GM23338 (cell line): ENCODE measurements at regions not wholly inside any gene's neighbourhood (a gene's known extent, or its start where the extent isn't known, plus 50 kb on each side); places are given as distances from the start of the nearest gene placed in this dataset.

Experiments used
- ATAC-seq: fragments of 200-7000 bp; cut with Tn5 transposase; 3 replicates; pipeline ENCODE4 v1.9.1; 2020
- DNase-seq: peaks from one replicate; pipeline ENCODE4 v3.0.0-alpha.2; 2015; ENCODE audit warnings: low spot score
- H2AFZ ChIP-seq: fragments of 200-600 bp; sonication (generic); 2 replicates; pipeline ENCODE4 v1.8.0; 2016; ENCODE audit warnings: antibody characterized with exemption, mild to moderate bottlenecking, moderate library complexity
- H3F3A ChIP-seq: fragments of 200-600 bp; sonication (generic); replicated peaks from 2 replicates; pipeline ENCODE4 v1.8.0; 2017; ENCODE audit warnings: antibody characterized with exemption, mixed run types, low read depth
- H3K27ac ChIP-seq: fragments of 200-600 bp; sonication (generic); 2 replicates; pipeline ENCODE4 v1.6.1; 2016; ENCODE audit warnings: low read depth
- H3K27me3 ChIP-seq: fragments of 200-600 bp; sonication (generic); 2 replicates; pipeline ENCODE4 v1.8.0; 2016; ENCODE audit warnings: mild to moderate bottlenecking, mixed run types, moderate library complexity; ENCODE audit not compliant: insufficient read depth
- H3K36me3 ChIP-seq: fragments of 200-600 bp; sonication (generic); 2 replicates; pipeline ENCODE4 v1.8.0; 2016; ENCODE audit warnings: mild to moderate bottlenecking; ENCODE audit not compliant: insufficient read depth
- H3K4me1 ChIP-seq: fragments of 200-600 bp; sonication (generic); 2 replicates; pipeline ENCODE4 v1.8.0; 2016; ENCODE audit warnings: mild to moderate bottlenecking, moderate library complexity; ENCODE audit not compliant: insufficient read depth
- H3K4me2 ChIP-seq: fragments of 200-600 bp; sonication (generic); 2 replicates; pipeline ENCODE4 v1.7.1; 2017; ENCODE audit warnings: mixed run types
- H3K4me3 ChIP-seq: fragments of 200-600 bp; sonication (generic); 2 replicates; pipeline ENCODE4 v1.6.1; 2016; ENCODE audit warnings: mixed run types
- H3K79me2 ChIP-seq: fragments of 200-600 bp; sonication (generic); replicated peaks from 2 replicates; pipeline ENCODE4 v1.8.0; 2017; ENCODE audit warnings: mild to moderate bottlenecking; ENCODE audit not compliant: insufficient read depth
- H3K9me2 ChIP-seq: fragments of 200-600 bp; sonication (generic); 2 replicates; pipeline ENCODE4 v1.8.0; 2017; ENCODE audit not compliant: insufficient read depth
- H4K20me1 ChIP-seq: fragments of 200-600 bp; sonication (generic); replicated peaks from 2 replicates; pipeline ENCODE4 v1.8.0; 2017; ENCODE audit warnings: mild to moderate bottlenecking; ENCODE audit not compliant: insufficient read depth
- H3K27ac Mint-ChIP-seq: 2 replicates; pipeline ENCODE4 v1.8.0; 2020; ENCODE audit warnings: inconsistent platforms, mild to moderate bottlenecking, moderate library complexity, mixed read lengths
- H3K27me3 Mint-ChIP-seq: 3 replicates; pipeline ENCODE4 v1.8.0; 2022; ENCODE audit warnings: low read depth, mild to moderate bottlenecking, moderate library complexity, mixed read lengths, inconsistent platforms; ENCODE audit not compliant: insufficient read depth, poor library complexity
- H3K36me3 Mint-ChIP-seq: 3 replicates; pipeline ENCODE4 v1.8.0; 2021; ENCODE audit warnings: low read depth, mild to moderate bottlenecking, inconsistent platforms, moderate library complexity, mixed read lengths
- H3K4me1 Mint-ChIP-seq: 3 replicates; pipeline ENCODE4 v1.8.0; 2020; ENCODE audit warnings: mild to moderate bottlenecking, inconsistent platforms, mixed read lengths
- H3K4me3 Mint-ChIP-seq: 3 replicates; pipeline ENCODE4 v1.8.0; 2021; ENCODE audit warnings: moderate library complexity, mild to moderate bottlenecking, inconsistent platforms, mixed read lengths
- H3K9me3 Mint-ChIP-seq: 3 replicates; pipeline ENCODE4 v1.8.0; 2020; ENCODE audit warnings: moderate library complexity, mild to moderate bottlenecking, inconsistent platforms, mixed read lengths
- EZH2 ChIP-seq: fragments of 200-600 bp; sonication (generic); IDR thresholded peaks from one replicate; pipeline ENCODE4 v1.8.0; 2017; ENCODE audit warnings: antibody characterized with exemption, mild to moderate bottlenecking, low read depth; ENCODE audit not compliant: unreplicated experiment
- JUNB ChIP-seq: IDR thresholded peaks from one replicate; pipeline ENCODE4 v1.6.1; 2016; ENCODE audit warnings: antibody characterized with exemption; ENCODE audit not compliant: unreplicated experiment
- NANOG ChIP-seq: IDR thresholded peaks from 2 replicates; pipeline ENCODE4 v1.6.1; 2016; ENCODE audit warnings: antibody characterized with exemption, borderline replicate concordance
- REST ChIP-seq: IDR thresholded peaks from one replicate; pipeline ENCODE4 v1.6.1; 2018; ENCODE audit warnings: antibody characterized with exemption; ENCODE audit not compliant: unreplicated experiment
- STAT1 ChIP-seq: IDR thresholded peaks from one replicate; pipeline ENCODE4 v1.6.1; 2016; ENCODE audit warnings: antibody characterized with exemption; ENCODE audit not compliant: unreplicated experiment
- ZNF114 ChIP-seq: fragments of 250-450 bp; sonication (Bioruptor Pico); IDR thresholded peaks from 2 replicates; pipeline ENCODE4 v1.5.0; 2020; ENCODE audit warnings: mild to moderate bottlenecking, moderate library complexity
- ZNF331 ChIP-seq: fragments of 250-450 bp; sonication (Bioruptor Pico); IDR thresholded peaks from 2 replicates; pipeline ENCODE4 v1.5.0; 2020; ENCODE audit warnings: low read depth, mild to moderate bottlenecking, moderate library complexity
- TF ChIP-seq, protein P1 (sequence below): IDR thresholded peaks from 2 replicates; pipeline ENCODE4 v1.6.1; 2016; ENCODE audit warnings: antibody characterized with exemption
- TF ChIP-seq, protein P2 (sequence below): fragments of 250-450 bp; sonication (Bioruptor Pico); IDR thresholded peaks from 2 replicates; pipeline ENCODE4 v1.5.0; 2020; ENCODE audit warnings: mild to moderate bottlenecking, moderate library complexity

- H3K27me3 ChIP-seq: no peaks in the 10 kb centered on the region
- TF ChIP-seq STAT1 (no peak), ZNF331 (CRISPR knock-in tag) (no peak), ZNF114 (CRISPR knock-in tag) (no peak), REST (no peak)
- no peak overlapping the region for H3K27ac Mint-ChIP-seq
- no peak overlapping the region for H3K4me2 ChIP-seq
- H3K4me3 Mint-ChIP-seq: no peak overlapping the region
- no peak overlapping the region for H3K27ac ChIP-seq
- H3K36me3 ChIP-seq: no peaks in the 10 kb centered on the region
- H3K4me1 Mint-ChIP-seq: peaks cover 11% of the 10 kb centered on the region; the same call in 1 of the 3 replicates
- no peaks in the 10 kb centered on the region for H4K20me1 ChIP-seq
- peaks cover 2% of the 10 kb centered on the region for H3K27me3 Mint-ChIP-seq
- H3K36me3 Mint-ChIP-seq: no peaks in the 10 kb centered on the region
- no peak overlapping the region for H3K4me3 ChIP-seq
- DNase-seq (no peak), ATAC-seq (no peak)
- no peak overlapping the region for H2AFZ ChIP-seq
- H3K4me1 ChIP-seq: no peaks in the 10 kb centered on the region
- no peaks in the 10 kb centered on the region for H3K9me3 Mint-ChIP-seq
- H3K79me2 ChIP-seq: no peaks in the 10 kb centered on the region
- no peaks in the 10 kb centered on the region for H3F3A ChIP-seq
- peaks cover 12% of the 10 kb centered on the region for H3K9me2 ChIP-seq
These were observed 257.8 kb downstream of the SEC61B start for GRCh38 chr9:99479929-99480328.

GRCh38 chr9:99485459-99485858 lies 263.4 kb downstream of the SEC61B start:
- H3K4me3 Mint-ChIP-seq: no peak overlapping the region
- H3K4me1 Mint-ChIP-seq: peaks cover 19% of the 10 kb centered on the region
- no peaks in the 10 kb centered on the region for H3K36me3 Mint-ChIP-seq
- Histone ChIP-seq H4K20me1 (no peaks in the 10 kb centered on the region), H3K36me3 (no peaks in the 10 kb centered on the region), H2AFZ (no peak overlapping the region), H3K27me3 (no peaks in the 10 kb centered on the region), H3F3A (no peaks in the 10 kb centered on the region), H3K27ac (no peak overlapping the region), H3K4me3 (no peak overlapping the region), H3K9me2 (peaks cover 20% of the 10 kb centered on the region), H3K4me2 (no peak overlapping the region), H3K4me1 (peaks cover 15% of the 10 kb centered on the region), H3K79me2 (no peaks in the 10 kb centered on the region)
- H3K9me3 Mint-ChIP-seq: no peaks in the 10 kb centered on the region
- ATAC-seq (no peak), DNase-seq (no peak)
- no peak overlapping the region for H3K27ac Mint-ChIP-seq
- H3K27me3 Mint-ChIP-seq: peaks cover 6% of the 10 kb centered on the region
- TF ChIP-seq, protein P1, sequence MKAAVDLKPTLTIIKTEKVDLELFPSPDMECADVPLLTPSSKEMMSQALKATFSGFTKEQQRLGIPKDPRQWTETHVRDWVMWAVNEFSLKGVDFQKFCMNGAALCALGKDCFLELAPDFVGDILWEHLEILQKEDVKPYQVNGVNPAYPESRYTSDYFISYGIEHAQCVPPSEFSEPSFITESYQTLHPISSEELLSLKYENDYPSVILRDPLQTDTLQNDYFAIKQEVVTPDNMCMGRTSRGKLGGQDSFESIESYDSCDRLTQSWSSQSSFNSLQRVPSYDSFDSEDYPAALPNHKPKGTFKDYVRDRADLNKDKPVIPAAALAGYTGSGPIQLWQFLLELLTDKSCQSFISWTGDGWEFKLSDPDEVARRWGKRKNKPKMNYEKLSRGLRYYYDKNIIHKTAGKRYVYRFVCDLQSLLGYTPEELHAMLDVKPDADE: no peak
- TF ChIP-seq NANOG (no peak), ZNF114 (CRISPR knock-in tag) (no peak), EZH2 (no peak), ZNF331 (CRISPR knock-in tag) (no peak), STAT1 (no peak), JUNB (no peak)
- TF ChIP-seq, protein P2, sequence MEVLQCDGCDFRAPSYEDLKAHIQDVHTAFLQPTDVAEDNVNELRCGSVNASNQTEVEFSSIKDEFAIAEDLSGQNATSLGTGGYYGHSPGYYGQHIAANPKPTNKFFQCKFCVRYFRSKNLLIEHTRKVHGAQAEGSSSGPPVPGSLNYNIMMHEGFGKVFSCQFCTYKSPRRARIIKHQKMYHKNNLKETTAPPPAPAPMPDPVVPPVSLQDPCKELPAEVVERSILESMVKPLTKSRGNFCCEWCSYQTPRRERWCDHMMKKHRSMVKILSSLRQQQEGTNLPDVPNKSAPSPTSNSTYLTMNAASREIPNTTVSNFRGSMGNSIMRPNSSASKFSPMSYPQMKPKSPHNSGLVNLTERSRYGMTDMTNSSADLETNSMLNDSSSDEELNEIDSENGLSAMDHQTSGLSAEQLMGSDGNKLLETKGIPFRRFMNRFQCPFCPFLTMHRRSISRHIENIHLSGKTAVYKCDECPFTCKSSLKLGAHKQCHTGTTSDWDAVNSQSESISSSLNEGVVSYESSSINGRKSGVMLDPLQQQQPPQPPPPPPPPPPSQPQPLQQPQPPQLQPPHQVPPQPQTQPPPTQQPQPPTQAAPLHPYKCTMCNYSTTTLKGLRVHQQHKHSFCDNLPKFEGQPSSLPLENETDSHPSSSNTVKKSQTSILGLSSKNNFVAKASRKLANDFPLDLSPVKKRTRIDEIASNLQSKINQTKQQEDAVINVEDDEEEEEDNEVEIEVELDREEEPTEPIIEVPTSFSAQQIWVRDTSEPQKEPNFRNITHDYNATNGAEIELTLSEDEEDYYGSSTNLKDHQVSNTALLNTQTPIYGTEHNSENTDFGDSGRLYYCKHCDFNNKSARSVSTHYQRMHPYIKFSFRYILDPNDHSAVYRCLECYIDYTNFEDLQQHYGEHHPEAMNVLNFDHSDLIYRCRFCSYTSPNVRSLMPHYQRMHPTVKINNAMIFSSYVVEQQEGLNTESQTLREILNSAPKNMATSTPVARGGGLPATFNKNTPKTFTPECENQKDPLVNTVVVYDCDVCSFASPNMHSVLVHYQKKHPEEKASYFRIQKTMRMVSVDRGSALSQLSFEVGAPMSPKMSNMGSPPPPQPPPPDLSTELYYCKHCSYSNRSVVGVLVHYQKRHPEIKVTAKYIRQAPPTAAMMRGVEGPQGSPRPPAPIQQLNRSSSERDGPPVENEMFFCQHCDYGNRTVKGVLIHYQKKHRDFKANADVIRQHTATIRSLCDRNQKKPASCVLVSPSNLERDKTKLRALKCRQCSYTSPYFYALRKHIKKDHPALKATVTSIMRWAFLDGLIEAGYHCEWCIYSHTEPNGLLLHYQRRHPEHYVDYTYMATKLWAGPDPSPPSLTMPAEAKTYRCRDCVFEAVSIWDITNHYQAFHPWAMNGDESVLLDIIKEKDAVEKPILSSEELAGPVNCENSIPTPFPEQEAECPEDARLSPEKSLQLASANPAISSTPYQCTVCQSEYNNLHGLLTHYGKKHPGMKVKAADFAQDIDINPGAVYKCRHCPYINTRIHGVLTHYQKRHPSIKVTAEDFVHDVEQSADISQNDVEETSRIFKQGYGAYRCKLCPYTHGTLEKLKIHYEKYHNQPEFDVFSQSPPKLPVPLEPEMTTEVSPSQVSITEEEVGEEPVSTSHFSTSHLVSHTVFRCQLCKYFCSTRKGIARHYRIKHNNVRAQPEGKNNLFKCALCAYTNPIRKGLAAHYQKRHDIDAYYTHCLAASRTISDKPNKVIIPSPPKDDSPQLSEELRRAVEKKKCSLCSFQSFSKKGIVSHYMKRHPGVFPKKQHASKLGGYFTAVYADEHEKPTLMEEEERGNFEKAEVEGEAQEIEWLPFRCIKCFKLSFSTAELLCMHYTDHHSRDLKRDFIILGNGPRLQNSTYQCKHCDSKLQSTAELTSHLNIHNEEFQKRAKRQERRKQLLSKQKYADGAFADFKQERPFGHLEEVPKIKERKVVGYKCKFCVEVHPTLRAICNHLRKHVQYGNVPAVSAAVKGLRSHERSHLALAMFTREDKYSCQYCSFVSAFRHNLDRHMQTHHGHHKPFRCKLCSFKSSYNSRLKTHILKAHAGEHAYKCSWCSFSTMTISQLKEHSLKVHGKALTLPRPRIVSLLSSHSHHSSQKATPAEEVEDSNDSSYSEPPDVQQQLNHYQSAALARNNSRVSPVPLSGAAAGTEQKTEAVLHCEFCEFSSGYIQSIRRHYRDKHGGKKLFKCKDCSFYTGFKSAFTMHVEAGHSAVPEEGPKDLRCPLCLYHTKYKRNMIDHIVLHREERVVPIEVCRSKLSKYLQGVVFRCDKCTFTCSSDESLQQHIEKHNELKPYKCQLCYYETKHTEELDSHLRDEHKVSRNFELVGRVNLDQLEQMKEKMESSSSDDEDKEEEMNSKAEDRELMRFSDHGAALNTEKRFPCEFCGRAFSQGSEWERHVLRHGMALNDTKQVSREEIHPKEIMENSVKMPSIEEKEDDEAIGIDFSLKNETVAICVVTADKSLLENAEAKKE (CRISPR knock-in tag): no peak
